OCI-LY1 (cell line): ENCODE measurements at regions not wholly inside any gene's neighbourhood (a gene's known extent, or its start where the extent isn't known, plus 50 kb on each side); places are given as distances from the start of the nearest gene placed in this dataset.
A peak's percentile ranks its signal among the peaks of the same experiment; 100 is the strongest.

Source experiments
- H2AFZ ChIP-seq: fragments of 200-600 bp; sonication (generic), shearing (Covaris generic); 2 replicates; pipeline ENCODE4 v1.6.0; 2014; ENCODE audit warnings: antibody characterized with exemption, mild to moderate bottlenecking, low read length
- H3F3A ChIP-seq: fragments of 200-600 bp; sonication (generic), shearing (Covaris generic); 2 replicates; pipeline ENCODE4 v1.6.0; 2014; ENCODE audit warnings: mild to moderate bottlenecking, antibody characterized with exemption, low read length, moderate library complexity; ENCODE audit not compliant: insufficient read depth
- H3K27ac ChIP-seq: fragments of 200-600 bp; sonication (generic); 2 replicates; pipeline ENCODE4 v1.5.1; 2014; ENCODE audit warnings: low read length, mixed run types, mild to moderate bottlenecking, low read depth; ENCODE audit not compliant: poor library complexity, severe bottlenecking
- H3K27me3 ChIP-seq: fragments of 200-600 bp; sonication (generic); 2 replicates; pipeline ENCODE4 v1.6.0; 2014; ENCODE audit warnings: antibody characterized with exemption, mild to moderate bottlenecking, low read length, moderate library complexity; ENCODE audit not compliant: insufficient read depth
- H3K36me3 ChIP-seq: fragments of 200-600 bp; sonication (generic); 2 replicates; pipeline ENCODE4 v1.6.1; 2014; ENCODE audit warnings: mild to moderate bottlenecking, antibody characterized with exemption, low read length, moderate library complexity, mixed read lengths; ENCODE audit not compliant: insufficient read depth
- H3K4me1 ChIP-seq: fragments of 200-600 bp; sonication (generic); 2 replicates; pipeline ENCODE4 v1.5.1; 2014; ENCODE audit warnings: mild to moderate bottlenecking, low read length, moderate library complexity; ENCODE audit not compliant: insufficient read depth, severe bottlenecking
- H3K4me2 ChIP-seq: fragments of 200-600 bp; sonication (generic), shearing (Covaris generic); 2 replicates; pipeline ENCODE4 v1.6.1; 2014; ENCODE audit warnings: low read length
- H3K4me3 ChIP-seq: fragments of 200-600 bp; sonication (generic); 2 replicates; pipeline ENCODE4 v1.5.1; 2014; ENCODE audit warnings: low read length, low read depth, mild to moderate bottlenecking, mixed read lengths; ENCODE audit not compliant: poor library complexity, severe bottlenecking
- H3K79me2 ChIP-seq: fragments of 200-600 bp; shearing (Covaris generic); 2 replicates; pipeline ENCODE4 v1.6.1; 2016; ENCODE audit warnings: mixed run types, low read length, mixed read lengths; ENCODE audit not compliant: insufficient read depth
- H3K9ac ChIP-seq: fragments of 200-600 bp; sonication (generic), shearing (Covaris generic); 2 replicates; pipeline ENCODE4 v1.6.1; 2014; ENCODE audit warnings: mild to moderate bottlenecking, low read length, mixed read lengths
- H3K9me2 ChIP-seq: fragments of 200-600 bp; sonication (generic), shearing (Covaris generic); 2 replicates; pipeline ENCODE4 v1.6.1; 2014; ENCODE audit warnings: low read depth, mild to moderate bottlenecking, low read length, mixed read lengths
- H3K9me3 ChIP-seq: fragments of 200-600 bp; shearing (Covaris generic); 2 replicates; pipeline ENCODE4 v1.6.1; 2014; ENCODE audit warnings: low read length, mixed read lengths
- H4K20me1 ChIP-seq: fragments of 200-600 bp; sonication (generic), shearing (Covaris generic); 2 replicates; pipeline ENCODE4 v1.6.0; 2016; ENCODE audit warnings: mild to moderate bottlenecking, low read length; ENCODE audit not compliant: insufficient read depth
- EZH2 ChIP-seq: fragments of 200-600 bp; sonication (generic), shearing (Covaris generic); IDR thresholded peaks from 2 replicates; pipeline ENCODE4 v1.8.0; 2017; ENCODE audit warnings: borderline replicate concordance, mixed run types, mild to moderate bottlenecking, antibody characterized with exemption, low read length, moderate library complexity, mixed read lengths
- TF ChIP-seq, protein P1 (sequence below): fragments of 200-600 bp; sonication (generic), shearing (Covaris generic); IDR thresholded peaks from 2 replicates; pipeline ENCODE4 v1.5.1; 2017; ENCODE audit warnings: mild to moderate bottlenecking, antibody characterized with exemption, low read length, moderate library complexity, mixed read lengths

- Histone ChIP-seq H3K4me2 (peak overlapping the region; percentile 94), H3K9ac (peak overlapping the region; percentile 99), H3K36me3 (peaks cover 24% of the 10 kb centered on the region), H2AFZ (no peak overlapping the region), H3K79me2 (peaks cover 11% of the 10 kb centered on the region; the same call in 1 of the 2 replicates), H3K9me3 (peaks cover 6% of the 10 kb centered on the region; the same call in 1 of the 2 replicates), H3K27me3 (no peaks in the 10 kb centered on the region), H3K9me2 (no peaks in the 10 kb centered on the region), H4K20me1 (no peaks in the 10 kb centered on the region), H3K4me3 (peak overlapping the region; percentile 80), H3K27ac (peak overlapping the region; percentile 98), H3K4me1 (peaks cover 50% of the 10 kb centered on the region), H3F3A (no peaks in the 10 kb centered on the region)
- TF ChIP-seq, protein P1, sequence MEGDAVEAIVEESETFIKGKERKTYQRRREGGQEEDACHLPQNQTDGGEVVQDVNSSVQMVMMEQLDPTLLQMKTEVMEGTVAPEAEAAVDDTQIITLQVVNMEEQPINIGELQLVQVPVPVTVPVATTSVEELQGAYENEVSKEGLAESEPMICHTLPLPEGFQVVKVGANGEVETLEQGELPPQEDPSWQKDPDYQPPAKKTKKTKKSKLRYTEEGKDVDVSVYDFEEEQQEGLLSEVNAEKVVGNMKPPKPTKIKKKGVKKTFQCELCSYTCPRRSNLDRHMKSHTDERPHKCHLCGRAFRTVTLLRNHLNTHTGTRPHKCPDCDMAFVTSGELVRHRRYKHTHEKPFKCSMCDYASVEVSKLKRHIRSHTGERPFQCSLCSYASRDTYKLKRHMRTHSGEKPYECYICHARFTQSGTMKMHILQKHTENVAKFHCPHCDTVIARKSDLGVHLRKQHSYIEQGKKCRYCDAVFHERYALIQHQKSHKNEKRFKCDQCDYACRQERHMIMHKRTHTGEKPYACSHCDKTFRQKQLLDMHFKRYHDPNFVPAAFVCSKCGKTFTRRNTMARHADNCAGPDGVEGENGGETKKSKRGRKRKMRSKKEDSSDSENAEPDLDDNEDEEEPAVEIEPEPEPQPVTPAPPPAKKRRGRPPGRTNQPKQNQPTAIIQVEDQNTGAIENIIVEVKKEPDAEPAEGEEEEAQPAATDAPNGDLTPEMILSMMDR, result no peak
- no peak for TF ChIP-seq EZH2
These were observed 79.9 kb upstream of the KCNA1 start for GRCh38 chr12:4829793-4830162.

DNA sequence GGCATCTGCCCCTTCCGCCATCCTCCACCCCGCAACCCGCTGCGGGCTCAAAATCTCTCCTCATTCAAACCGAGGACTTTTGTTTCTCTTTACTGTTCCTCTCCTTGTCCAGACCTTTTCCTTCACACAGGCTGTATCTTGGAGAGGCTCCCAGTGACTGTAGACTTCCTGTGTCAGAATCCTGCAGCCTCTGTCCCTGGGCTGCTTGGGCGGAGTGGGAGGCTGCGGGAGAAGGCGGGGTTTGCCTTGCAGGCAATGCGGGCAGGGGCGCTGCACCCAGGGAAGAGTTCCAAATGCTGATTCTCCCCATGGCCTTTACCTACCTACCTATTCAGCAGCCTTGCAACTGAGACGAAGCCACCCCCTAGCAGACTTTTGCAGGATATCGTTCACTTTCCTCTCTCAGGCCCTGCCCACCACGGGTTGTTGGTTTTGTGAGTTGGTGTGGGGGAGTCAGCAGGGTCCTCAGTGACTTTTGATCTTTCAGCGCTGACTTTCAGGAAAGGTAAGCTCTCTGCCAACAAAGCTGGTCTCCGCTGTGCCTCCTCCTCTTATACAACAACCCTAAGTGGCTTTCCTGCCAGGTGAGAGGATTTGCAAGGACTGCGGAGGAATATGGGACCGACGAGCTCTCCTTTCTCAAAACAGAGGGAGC, 79.0 kb upstream of the KCNA1 start:
- Histone ChIP-seq H3K27ac (peak overlapping the region; percentile 98), H4K20me1 (no peaks in the 10 kb centered on the region), H3K4me3 (peak overlapping the region; percentile 80), H2AFZ (no peak overlapping the region), H3K36me3 (peaks cover 15% of the 10 kb centered on the region), H3K4me2 (peak overlapping the region; percentile 94), H3K9ac (peak overlapping the region; percentile 99), H3F3A (no peaks in the 10 kb centered on the region), H3K9me3 (peaks cover 6% of the 10 kb centered on the region; the same call in 1 of the 2 replicates), H3K79me2 (peaks cover 11% of the 10 kb centered on the region; the same call in 1 of the 2 replicates), H3K9me2 (no peaks in the 10 kb centered on the region), H3K27me3 (no peaks in the 10 kb centered on the region), H3K4me1 (peaks cover 42% of the 10 kb centered on the region)
- TF ChIP-seq, protein P1, result no peak
- TF ChIP-seq EZH2, result no peak

DNA sequence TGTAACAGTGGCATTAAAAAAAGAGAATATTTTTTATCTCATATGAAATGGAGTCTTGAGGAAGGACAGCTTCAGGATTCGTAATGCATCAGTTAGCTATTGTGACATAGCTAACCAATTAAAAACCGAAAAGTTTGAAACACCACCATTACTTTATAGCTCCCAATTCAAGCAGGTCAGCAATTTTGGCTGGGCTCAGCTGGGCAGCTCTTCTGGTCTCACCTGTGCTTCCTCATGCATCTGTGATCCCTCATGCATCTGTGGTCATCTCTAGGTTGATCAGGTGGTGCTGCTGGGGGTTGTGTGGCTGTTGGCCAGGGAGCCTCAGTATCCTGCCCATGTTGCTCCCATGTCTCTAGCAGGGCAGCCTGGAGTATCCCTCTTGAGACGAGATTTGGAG, 76.7 kb upstream of the KCNA1 start:
- no peaks in the 10 kb centered on the region for H3K27me3 ChIP-seq
- peaks cover 18% of the 10 kb centered on the region for H3K4me1 ChIP-seq
- peaks cover 5% of the 10 kb centered on the region; the same call in 1 of the 2 replicates for H3K36me3 ChIP-seq
- no peak for TF ChIP-seq EZH2
- TF ChIP-seq, protein P1, result no peak
- no peak overlapping the region for H3K4me3 ChIP-seq
- no peaks in the 10 kb centered on the region for H3K9me2 ChIP-seq
- no peaks in the 10 kb centered on the region for H4K20me1 ChIP-seq
- peaks cover 11% of the 10 kb centered on the region; the same call in 1 of the 2 replicates for H3K79me2 ChIP-seq
- H3K9ac ChIP-seq, result no peak overlapping the region
- no peaks in the 10 kb centered on the region for H3F3A ChIP-seq
- H3K9me3 ChIP-seq, result peaks cover 6% of the 10 kb centered on the region; the same call in 1 of the 2 replicates
- H3K4me2 ChIP-seq, result no peak overlapping the region
- H2AFZ ChIP-seq, result no peak overlapping the region
- H3K27ac ChIP-seq, result no peak overlapping the region
